ENCODE measurements at regions not wholly inside any gene's neighbourhood (a gene's known extent, or its start where the extent isn't known, plus 50 kb on each side); places are given as distances from the start of the nearest gene placed in this dataset.

GRCh38 chr17:83192161-83192788, 112.9 kb downstream of the METRNL start:
- peak; percentile 35 for DNase-seq (ENCODE audit: low read depth)

DNA sequence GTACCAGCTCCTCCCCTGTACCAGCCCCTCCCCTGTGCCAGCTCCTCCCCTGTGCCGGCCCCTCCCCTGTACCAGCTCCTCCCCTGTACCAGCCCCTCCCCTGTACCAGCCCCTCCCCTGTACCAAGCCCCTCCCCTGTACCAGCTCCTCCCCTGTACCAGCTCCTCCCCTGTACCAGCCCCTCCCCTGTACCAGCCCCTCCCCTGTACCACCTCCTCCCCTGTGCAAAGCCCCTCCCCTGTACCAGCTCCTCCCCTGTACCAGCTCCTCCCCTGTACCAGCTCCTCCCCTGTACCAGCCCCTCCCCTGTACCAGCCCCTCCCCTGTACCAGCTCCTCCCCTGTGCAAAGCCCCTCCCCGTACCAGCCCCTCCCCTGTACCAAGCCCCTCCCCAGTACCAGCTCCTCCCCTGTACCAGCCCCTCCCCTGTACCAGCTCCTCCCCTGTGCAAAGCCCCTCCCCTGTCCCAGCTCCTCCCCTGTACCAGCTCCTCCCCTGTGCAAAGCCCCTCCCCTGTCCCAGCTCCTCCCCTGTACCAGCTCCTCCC, 113.5 kb downstream of the METRNL start:
- peak; percentile 49 for DNase-seq (ENCODE audit: low read depth)

- peak; percentile 35 for DNase-seq (ENCODE audit: low read depth)
These were observed 114.2 kb downstream of the METRNL start for GRCh38 chr17:83193336-83194185.

- DNase-seq (ENCODE audit: low read depth), result no peak
These were observed 114.8 kb downstream of the METRNL start for GRCh38 chr17:83194186-83194561.

- DNase-seq (ENCODE audit: low read depth), result peak; percentile 48
These were observed 115.4 kb downstream of the METRNL start for GRCh38 chr17:83194761-83195329.

DNA sequence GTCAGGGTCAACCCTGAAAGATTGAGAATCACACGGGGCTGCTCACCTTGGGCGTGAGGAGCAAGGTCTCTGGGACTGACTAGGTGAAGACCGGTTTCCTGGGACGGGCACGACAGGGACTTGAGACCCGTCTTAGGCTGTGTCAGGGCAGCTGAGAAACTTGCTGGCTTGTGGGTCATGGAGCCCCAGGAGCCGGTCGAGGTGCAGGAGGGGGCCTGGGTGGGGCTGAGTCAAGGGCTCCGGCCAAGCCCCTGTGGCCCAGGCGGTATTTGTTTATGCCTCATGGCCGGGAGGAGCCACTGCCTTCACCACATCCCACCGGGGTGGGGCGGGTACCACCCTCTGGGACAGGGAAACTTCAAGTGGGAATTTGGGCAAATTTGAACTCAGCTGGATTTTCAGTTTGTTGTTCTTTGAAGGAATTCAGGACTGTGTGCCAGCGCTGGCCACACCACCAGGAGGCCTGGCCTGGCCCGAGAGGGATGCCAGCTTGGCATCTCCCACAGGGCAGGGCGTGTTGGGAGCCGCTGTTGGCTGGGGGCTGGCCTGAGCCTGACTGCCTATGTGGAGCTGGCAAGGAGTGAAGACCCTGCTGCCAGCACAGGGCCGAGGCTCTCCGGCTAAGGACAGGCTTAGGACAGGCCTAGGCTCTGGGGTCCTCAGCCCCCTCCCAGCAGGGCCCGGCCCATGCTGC, 116.1 kb downstream of the METRNL start:
- DNase-seq (ENCODE audit: low read depth), result no peak

- no peak for DNase-seq (ENCODE audit: low read depth)
These were observed 116.6 kb downstream of the METRNL start for GRCh38 chr17:83196024-83196365.

- no peak for DNase-seq (ENCODE audit: low read depth)
These were observed 117.0 kb downstream of the METRNL start for GRCh38 chr17:83196366-83196765.

DNA sequence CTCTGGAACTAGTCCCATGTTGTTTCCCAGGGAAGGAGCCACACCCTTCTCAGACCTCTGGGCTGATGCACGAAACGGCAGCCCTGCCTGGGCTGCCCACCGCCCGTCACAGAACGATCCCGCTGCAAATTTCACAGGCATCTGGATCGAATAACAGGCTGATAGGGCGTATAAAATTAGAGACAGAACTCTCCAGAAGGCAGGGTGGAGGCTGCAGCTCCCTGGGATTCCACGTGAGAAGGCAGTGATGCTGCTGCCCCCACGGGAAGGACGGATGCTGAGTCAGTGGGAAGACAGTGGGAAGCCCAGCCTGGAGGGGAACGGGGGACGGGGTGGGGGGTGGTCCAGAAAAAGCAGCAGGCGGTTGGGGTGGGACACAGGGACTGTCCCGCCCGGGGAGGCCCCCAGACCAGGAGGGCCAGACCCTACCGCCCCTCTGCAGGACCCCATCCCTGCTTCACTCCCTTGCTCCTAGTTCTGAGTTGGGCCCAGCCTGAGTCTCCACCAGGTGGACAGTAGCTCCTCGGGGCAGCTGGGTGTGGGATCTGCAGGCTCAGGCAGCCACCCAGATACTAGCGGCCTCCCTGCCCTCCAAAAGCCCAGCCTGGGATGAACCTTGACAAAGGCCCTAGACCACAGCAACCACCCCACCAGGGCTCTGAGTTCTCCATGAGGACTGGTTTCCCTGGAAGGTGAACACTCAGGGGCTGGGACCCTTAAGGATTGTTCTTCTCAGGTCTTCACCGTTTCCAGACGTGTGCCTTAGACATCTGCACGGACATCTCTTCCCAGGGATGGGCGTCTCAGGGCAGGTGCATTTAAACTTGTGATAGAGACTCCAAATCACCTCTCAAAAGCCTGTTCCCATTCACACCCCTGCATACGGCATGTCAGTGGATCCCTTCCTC, 117.8 kb downstream of the METRNL start:
- DNase-seq (ENCODE audit: low read depth), result no peak

DNA sequence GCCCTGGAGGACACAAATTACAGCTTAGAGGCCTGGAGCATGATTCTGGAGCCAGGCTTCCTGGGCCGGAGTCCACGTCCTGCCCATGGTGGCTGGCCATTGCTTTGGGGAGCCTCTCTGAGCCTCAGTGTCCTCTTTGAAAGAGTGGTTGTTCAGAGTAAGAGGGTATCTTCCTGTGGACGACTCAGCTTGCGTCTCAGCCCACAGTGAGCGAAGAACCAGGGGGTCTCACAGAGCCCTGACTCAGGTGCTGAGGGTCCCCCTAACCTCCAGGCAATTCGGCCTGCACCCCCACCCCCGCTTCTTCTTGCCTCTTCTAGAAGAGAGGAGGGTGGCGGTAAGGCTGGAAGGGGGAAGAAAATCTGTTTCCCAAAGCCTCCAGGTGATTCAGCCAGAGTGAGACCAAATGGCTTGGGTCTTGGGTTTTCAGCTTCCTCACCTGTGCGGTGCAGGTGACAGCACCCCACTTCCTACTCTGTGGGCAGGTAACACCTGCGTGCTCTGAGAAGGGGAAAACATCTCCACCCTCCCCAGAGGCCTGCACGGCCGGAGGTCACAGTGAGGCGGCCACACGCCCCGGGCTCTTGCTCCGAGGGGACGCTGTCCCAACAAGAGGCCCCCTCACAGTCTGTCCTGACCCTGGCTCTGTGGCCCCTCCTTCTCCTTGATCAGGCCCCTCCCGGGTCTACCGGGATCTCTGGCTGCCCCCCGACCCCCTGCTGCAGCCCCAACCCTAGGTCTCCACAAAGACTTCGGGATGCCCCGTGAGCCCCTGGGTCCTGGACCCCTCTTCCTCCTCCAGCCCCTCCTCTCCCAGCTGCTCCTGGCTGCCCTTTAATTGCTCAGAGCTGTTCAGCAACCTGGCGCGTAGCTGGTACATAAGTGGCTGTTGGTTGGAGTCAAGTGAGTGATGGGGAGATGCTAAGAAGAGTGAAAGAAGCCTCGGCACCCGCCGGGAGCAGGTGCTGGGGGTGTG, 119.2 kb downstream of the METRNL start:
- no peak for DNase-seq (ENCODE audit: low read depth)

GRCh38 chr17:83199500-83200201, 120.2 kb downstream of the METRNL start:
- DNase-seq (ENCODE audit: low read depth), result peak; percentile 25

- no peak for DNase-seq (ENCODE audit: low read depth)
These were observed 120.9 kb downstream of the METRNL start for GRCh38 chr17:83200231-83200699.

- no peak for DNase-seq (ENCODE audit: low read depth)
These were observed 121.3 kb downstream of the METRNL start for GRCh38 chr17:83200751-83201150.

- DNase-seq (ENCODE audit: low read depth), result no peak
These were observed 122.0 kb downstream of the METRNL start for GRCh38 chr17:83201206-83202001.

DNA sequence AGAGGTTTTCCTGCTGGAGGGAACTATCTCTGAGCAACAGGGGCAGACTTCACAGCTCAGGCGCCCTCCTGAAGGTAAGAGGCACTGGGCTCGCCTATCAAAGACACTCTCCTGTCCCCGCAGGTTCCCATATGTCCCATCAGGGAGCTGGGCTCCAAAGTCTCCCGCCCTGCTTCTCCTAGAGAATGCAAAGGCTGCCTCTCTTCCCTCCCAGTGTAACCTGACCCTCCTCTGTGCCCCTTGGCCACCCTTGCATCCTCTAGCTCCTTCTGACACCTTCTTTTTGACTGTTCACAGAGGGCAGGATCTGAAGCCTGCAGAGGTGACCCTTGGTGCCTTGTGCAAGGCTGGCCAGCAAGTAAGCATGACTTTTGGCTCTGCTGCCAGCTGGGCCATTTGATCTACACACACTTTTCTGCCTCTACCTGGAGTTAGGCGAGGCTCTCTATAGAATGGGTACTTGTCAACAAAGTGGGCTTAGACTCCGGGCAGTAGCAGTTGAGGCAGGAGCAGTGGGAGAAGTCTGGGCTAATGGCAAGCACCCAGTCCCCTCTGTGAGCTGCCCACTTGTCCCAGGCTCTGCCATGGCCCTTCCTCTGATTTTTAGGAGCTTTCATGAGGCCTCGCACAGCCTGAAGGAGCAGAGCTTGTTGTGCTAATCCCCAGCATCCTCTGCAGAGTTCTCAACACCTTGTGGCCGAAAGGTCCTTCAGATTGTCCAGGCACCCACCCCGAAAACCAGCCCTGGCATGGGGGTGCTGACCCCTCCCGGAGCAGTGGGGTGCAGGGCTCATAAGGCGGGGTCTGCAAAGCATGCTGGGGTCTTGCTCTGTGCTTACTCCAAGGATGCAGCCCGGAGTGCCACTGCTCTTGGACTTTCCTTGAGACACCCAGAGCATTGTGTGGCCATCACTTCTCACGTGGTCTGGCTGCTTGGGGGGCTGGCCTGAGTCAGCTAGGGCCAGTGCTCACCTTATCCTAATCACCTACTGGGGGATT, 122.9 kb downstream of the METRNL start:
- no peak for DNase-seq (ENCODE audit: low read depth)

GRCh38 chr17:83203073-83203471, 123.7 kb downstream of the METRNL start:
- DNase-seq (ENCODE audit: low read depth), result peak; percentile 98

Data from amniotic epithelial cell (primary cell).